ENCODE measurements at regions not wholly inside any gene's neighbourhood (a gene's known extent, or its start where the extent isn't known, plus 50 kb on each side); places are given as distances from the start of the nearest gene placed in this dataset.

DNA sequence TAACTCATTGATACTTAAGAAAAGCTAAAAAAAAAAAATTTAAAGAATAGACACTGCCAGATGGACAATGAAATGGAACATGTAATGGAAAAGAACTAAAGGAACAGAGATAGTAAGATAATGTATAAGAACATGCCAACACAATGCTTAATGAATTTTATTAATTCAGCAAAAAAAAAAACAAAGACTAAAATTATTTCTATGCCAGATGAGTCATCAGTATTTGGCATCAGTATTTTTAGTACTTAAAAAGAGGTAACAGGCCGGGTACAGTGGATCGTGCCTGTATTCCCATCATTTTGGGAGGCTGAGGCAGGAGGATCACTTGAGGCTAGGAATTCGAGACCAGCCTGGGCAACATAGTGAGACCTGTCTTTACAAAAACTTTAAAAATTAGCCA is 168.5 kb downstream of the CYB561 start:
- no peak overlapping the region for H2BK120ac ChIP-seq (ENCODE audit: low read depth, low read length, poor library complexity, severe bottlenecking)
- no peaks in the 10 kb centered on the region for H3K4me1 ChIP-seq (ENCODE audit: insufficient read depth, low read length)
- no CpG with 5 or more reads among the region's 3 CpGs for WGBS (ENCODE audit: extremely low coverage, insufficient read length, low lambda C conversion rate)
- no peaks in the 10 kb centered on the region for H3K79me1 ChIP-seq (ENCODE audit: insufficient read depth, low read depth, low read length, poor library complexity, severe bottlenecking)
- H3K4ac ChIP-seq (ENCODE audit: low read depth, low read length) = no peak overlapping the region
- no peak overlapping the region for H3K9ac ChIP-seq (ENCODE audit: extremely low read depth, insufficient read length, low read length)
- no peaks in the 10 kb centered on the region for H3K27me3 ChIP-seq (ENCODE audit: insufficient read depth, low read length)
- no peak overlapping the region for H3T11ph ChIP-seq (ENCODE audit: low read length)
- H4K91ac ChIP-seq (ENCODE audit: insufficient read length, low read depth, low read length) = no peak overlapping the region
- H3K27ac ChIP-seq (ENCODE audit: insufficient read length, low read depth, low read length) = no peak overlapping the region
- no peak overlapping the region for H3K23ac ChIP-seq (ENCODE audit: insufficient read length, low read depth, low read length)
- H2BK20ac ChIP-seq (ENCODE audit: low read depth, low read length, poor library complexity, severe bottlenecking) = no peak overlapping the region
- no peak overlapping the region for H4K8ac ChIP-seq (replicated peaks; ENCODE audit: insufficient read length, low read depth, low read length)
- no peak overlapping the region for H3K56ac ChIP-seq (ENCODE audit: insufficient read length, low read depth, low read length)
- H3K18ac ChIP-seq (ENCODE audit: insufficient read length, low read depth, low read length) = no peak overlapping the region
- H3K27ac Mint-ChIP-seq = no peak overlapping the region
- no peaks in the 10 kb centered on the region for H3K27me3 Mint-ChIP-seq (ENCODE audit: low read depth)
- TF ChIP-seq, protein P1, sequence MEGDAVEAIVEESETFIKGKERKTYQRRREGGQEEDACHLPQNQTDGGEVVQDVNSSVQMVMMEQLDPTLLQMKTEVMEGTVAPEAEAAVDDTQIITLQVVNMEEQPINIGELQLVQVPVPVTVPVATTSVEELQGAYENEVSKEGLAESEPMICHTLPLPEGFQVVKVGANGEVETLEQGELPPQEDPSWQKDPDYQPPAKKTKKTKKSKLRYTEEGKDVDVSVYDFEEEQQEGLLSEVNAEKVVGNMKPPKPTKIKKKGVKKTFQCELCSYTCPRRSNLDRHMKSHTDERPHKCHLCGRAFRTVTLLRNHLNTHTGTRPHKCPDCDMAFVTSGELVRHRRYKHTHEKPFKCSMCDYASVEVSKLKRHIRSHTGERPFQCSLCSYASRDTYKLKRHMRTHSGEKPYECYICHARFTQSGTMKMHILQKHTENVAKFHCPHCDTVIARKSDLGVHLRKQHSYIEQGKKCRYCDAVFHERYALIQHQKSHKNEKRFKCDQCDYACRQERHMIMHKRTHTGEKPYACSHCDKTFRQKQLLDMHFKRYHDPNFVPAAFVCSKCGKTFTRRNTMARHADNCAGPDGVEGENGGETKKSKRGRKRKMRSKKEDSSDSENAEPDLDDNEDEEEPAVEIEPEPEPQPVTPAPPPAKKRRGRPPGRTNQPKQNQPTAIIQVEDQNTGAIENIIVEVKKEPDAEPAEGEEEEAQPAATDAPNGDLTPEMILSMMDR (conservative IDR thresholded peaks at IDR 0.05) = no peak
- H3K14ac ChIP-seq (ENCODE audit: insufficient read depth, low read length) = no peak overlapping the region
- peaks cover 2% of the 10 kb centered on the region for H3K23me2 ChIP-seq (ENCODE audit: insufficient read length, low read depth, low read length, poor library complexity, severe bottlenecking)
- H3K9me3 Mint-ChIP-seq = no peaks in the 10 kb centered on the region
- H3K4me1 Mint-ChIP-seq = peaks cover 8 to 10% of the 10 kb centered on the region in 2 experiments; a peak in 3 of 4 replicates
- no peak overlapping the region for H2AFZ ChIP-seq (ENCODE audit: low read length)
- no peak overlapping the region for H3K4me3 Mint-ChIP-seq
- H4K5ac ChIP-seq (ENCODE audit: insufficient read length, low read depth, low read length) = no peak overlapping the region
- DNase-seq = no peak
- no peaks in the 10 kb centered on the region for H3K36me3 Mint-ChIP-seq (ENCODE audit: insufficient read depth in 1 of 3, low read depth in 3 of 3)
- H2AK5ac ChIP-seq (ENCODE audit: insufficient read length, low read length) = no peak overlapping the region
- no peaks in the 10 kb centered on the region for H3K9me3 ChIP-seq (ENCODE audit: control insufficient read depth, low read depth, low read length)
- H2BK15ac ChIP-seq (ENCODE audit: low read depth, low read length) = no peak overlapping the region
- H4K20me1 ChIP-seq (ENCODE audit: control insufficient read depth, insufficient read depth, insufficient read length) = peaks cover 2% of the 10 kb centered on the region
- no peak overlapping the region for H2BK12ac ChIP-seq (ENCODE audit: insufficient read length, low read depth, low read length)
- H3K4me2 ChIP-seq (ENCODE audit: insufficient read depth, insufficient read length, low read length) = no peak overlapping the region
- no peak overlapping the region for H2BK5ac ChIP-seq (ENCODE audit: insufficient read length, low read length)
- no peaks in the 10 kb centered on the region for H3K79me2 ChIP-seq (ENCODE audit: insufficient read depth, low read length)
